ENCODE measurements at regions not wholly inside any gene's neighbourhood (a gene's known extent, or its start where the extent isn't known, plus 50 kb on each side); places are given as distances from the start of the nearest gene placed in this dataset.

DNA sequence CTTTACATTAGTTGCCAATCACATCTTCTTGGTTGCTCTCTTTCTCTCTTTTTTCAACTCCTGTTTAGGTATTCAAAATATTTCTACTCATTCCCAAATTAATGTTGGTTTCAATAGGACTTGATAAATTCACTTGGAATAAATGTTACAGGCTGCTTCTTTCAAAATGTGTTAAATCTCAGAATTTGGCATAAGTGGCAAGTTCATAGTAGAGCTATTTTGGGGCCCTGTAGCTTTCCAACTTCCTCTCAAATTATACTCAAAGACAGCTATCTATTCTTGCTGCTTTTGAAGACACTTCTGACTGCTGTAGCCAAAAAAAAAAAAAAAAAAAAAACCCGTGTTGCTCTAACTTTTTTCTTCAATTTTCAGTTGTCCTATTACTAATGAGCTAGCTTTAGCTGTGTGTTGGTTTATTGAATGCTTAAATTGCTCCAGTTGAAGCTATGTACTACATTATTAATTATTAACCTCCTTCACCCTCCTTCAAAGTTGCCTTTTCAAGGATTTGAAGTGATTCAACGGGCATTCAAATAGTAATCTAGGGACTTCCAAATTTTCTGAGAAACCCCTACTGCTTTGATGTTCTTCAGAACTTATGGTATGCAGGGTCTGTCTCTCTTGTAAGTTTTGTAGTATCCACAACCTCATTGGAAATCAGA lies 554.6 kb upstream of the FLRT2 start:
- Histone ChIP-seq H3K4me1 (no peaks in the 10 kb centered on the region), H3K36me3 (no peaks in the 10 kb centered on the region), H3K27me3 (no peaks in the 10 kb centered on the region), H3K27ac (no peak overlapping the region), H3K4me3 (no peak overlapping the region), H3K9me3 (no peaks in the 10 kb centered on the region)
- intact Hi-C loops (cut with DNase I; ENCODE audit: low total_unique reads) (no loop called here), in situ Hi-C loops (cut with MboI; ENCODE audit: low pct_ligation_motif_present in 1 of 4, low pct_unique_long_range_greater_than_20kb in 1 of 4, low sequenced_read_pairs in 3 of 4) (no loop called here)
- 33 to 39% methylated on average over 1 to 2 of the region's 2 CpGs for WGBS, 2 donors (ENCODE audit: low coverage in 1 of 2)
- no peak for DNase-seq
- TF ChIP-seq POLR2A (IDR thresholded peaks at IDR 0.05) (no peak), EP300 (IDR thresholded peaks at IDR 0.05; ENCODE audit: low read depth) (no peak), POLR2AphosphoS5 (IDR thresholded peaks at IDR 0.05) (no peak), CTCF (IDR thresholded peaks at IDR 0.05) (no peak)

DNA sequence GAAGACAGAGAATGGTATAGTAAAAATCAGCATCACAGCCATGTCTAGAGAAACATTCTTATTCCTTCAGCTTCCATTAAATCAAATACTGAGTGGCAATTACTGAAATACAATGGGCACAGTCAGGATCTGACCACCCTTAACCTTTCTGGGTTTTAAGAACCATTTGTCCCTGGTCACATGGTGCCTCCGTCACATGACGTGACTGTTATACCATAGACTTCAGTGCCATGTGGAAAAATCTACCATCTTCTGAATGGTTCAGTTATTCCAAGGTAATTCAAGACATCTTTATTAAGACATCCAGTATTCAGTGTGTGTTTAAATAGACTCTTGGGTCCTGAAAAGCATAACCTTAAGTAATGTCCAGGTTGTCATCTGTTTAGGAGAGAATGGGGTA lies 553.1 kb upstream of the FLRT2 start:
- TF ChIP-seq POLR2AphosphoS5 (IDR thresholded peaks at IDR 0.05) (no peak), POLR2A (IDR thresholded peaks at IDR 0.05) (no peak), CTCF (IDR thresholded peaks at IDR 0.05) (no peak), EP300 (IDR thresholded peaks at IDR 0.05; ENCODE audit: low read depth) (no peak)
- in situ Hi-C loops (cut with MboI; ENCODE audit: low pct_ligation_motif_present in 1 of 4, low pct_unique_long_range_greater_than_20kb in 1 of 4, low sequenced_read_pairs in 3 of 4) = no loop called here
- 57 to 91% methylated on average over 2 of the region's 2 CpGs for WGBS, 2 donors (ENCODE audit: low coverage in 1 of 2)
- no peak overlapping the region for H3K4me3 ChIP-seq
- H3K4me1 ChIP-seq = no peaks in the 10 kb centered on the region
- no peak overlapping the region for H3K27ac ChIP-seq
- H3K9me3 ChIP-seq = no peaks in the 10 kb centered on the region
- H3K36me3 ChIP-seq = no peaks in the 10 kb centered on the region
- no peaks in the 10 kb centered on the region for H3K27me3 ChIP-seq
- intact Hi-C loops (cut with DNase I; ENCODE audit: low total_unique reads) = no loop called here
- DNase-seq = no peak

- no peak for DNase-seq
- intact Hi-C loops (cut with DNase I; ENCODE audit: low total_unique reads) = loop anchor here (5.0 kb wide), 1 partner anchor 1690 kb away; no protein-coding TSS in a partner anchor
- TF ChIP-seq EP300 (IDR thresholded peaks at IDR 0.05; ENCODE audit: low read depth) (no peak), CTCF (IDR thresholded peaks at IDR 0.05) (no peak), POLR2AphosphoS5 (IDR thresholded peaks at IDR 0.05) (no peak), POLR2A (IDR thresholded peaks at IDR 0.05) (no peak)
Observed at GRCh38 chr14:84987042-84987441, 542.9 kb upstream of the FLRT2 start.

DNA sequence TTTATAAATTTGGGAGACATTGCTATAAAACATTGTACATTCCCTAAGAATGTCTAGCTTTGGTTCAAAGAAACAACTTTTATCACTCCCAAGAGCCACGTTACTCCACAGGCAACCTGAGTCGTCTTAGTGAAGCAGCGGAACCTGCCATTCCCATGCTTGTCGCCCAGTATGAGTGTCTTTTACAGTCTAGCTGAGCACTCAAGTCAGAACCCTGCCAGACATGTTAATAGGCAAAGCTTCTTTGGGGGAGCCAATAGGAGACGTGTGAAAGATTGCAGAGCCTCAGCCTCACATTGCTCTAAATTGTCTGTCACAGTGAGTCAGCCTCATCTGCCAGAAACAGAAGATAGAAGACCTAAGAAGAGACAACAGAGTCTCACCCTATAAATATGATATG lies 541.6 kb upstream of the FLRT2 start:
- TF ChIP-seq POLR2A (IDR thresholded peaks at IDR 0.05) (no peak), CTCF (IDR thresholded peaks at IDR 0.05) (no peak), EP300 (IDR thresholded peaks at IDR 0.05; ENCODE audit: low read depth) (no peak), POLR2AphosphoS5 (IDR thresholded peaks at IDR 0.05) (no peak)
- Histone ChIP-seq H3K27ac (no peak overlapping the region), H3K36me3 (no peaks in the 10 kb centered on the region), H3K4me3 (no peak overlapping the region), H3K4me1 (no peaks in the 10 kb centered on the region), H3K9me3 (no peaks in the 10 kb centered on the region), H3K27me3 (no peaks in the 10 kb centered on the region)
- intact Hi-C loops (cut with DNase I; ENCODE audit: low total_unique reads) = loop anchor here (5.0 kb wide), 1 partner anchor 1691 kb away; no protein-coding TSS in a partner anchor
- WGBS, 2 donors (ENCODE audit: low coverage in 1 of 2) = 75% methylated on average over 5 of the region's 5 CpGs; no CpG with 5 or more reads in 1 of the 2 donors
- in situ Hi-C loops (cut with MboI; ENCODE audit: low pct_ligation_motif_present in 1 of 4, low pct_unique_long_range_greater_than_20kb in 1 of 4, low sequenced_read_pairs in 3 of 4) = no loop called here
- DNase-seq = no peak

More at GRCh38 chr14:84987042-84987441, 542.9 kb upstream of the FLRT2 start:
- no peaks in the 10 kb centered on the region for H3K27me3 ChIP-seq
- no peaks in the 10 kb centered on the region for H3K9me3 ChIP-seq
- H3K4me1 ChIP-seq = no peaks in the 10 kb centered on the region
- no peak overlapping the region for H3K4me3 ChIP-seq
- H3K27ac ChIP-seq = no peak overlapping the region
- H3K36me3 ChIP-seq = no peaks in the 10 kb centered on the region
- WGBS, 2 donors (ENCODE audit: low coverage in 1 of 2) = 45 to 57% methylated on average over 1 of the region's 1 CpG
- in situ Hi-C loops (cut with MboI; ENCODE audit: low pct_ligation_motif_present in 1 of 4, low pct_unique_long_range_greater_than_20kb in 1 of 4, low sequenced_read_pairs in 3 of 4) = no loop called here

Measured in transverse colon (tissue), 4 donors.